Testis (tissue), 2 donors: ENCODE measurements at regions not wholly inside any gene's neighbourhood (a gene's known extent, or its start where the extent isn't known, plus 50 kb on each side); places are given as distances from the start of the nearest gene placed in this dataset.

Experiments
- DNase-seq: peaks from one replicate; pipeline ENCODE4 v3.0.0-alpha.2; 2019
- H3K27ac ChIP-seq, 2 donors: fragments of 200-600 bp; sonication (generic); one replicate each; pipeline ENCODE4 v1.5.1; 2019
- H3K27me3 ChIP-seq: fragments of 200-600 bp; sonication (generic); one replicate; pipeline ENCODE4 v1.5.1; 2019
- H3K36me3 ChIP-seq: fragments of 200-600 bp; sonication (generic); one replicate; pipeline ENCODE4 v1.5.1; 2017; ENCODE audit warnings: low read depth; ENCODE audit errors: missing control alignments
- H3K4me1 ChIP-seq: fragments of 200-600 bp; sonication (generic); one replicate; pipeline ENCODE4 v1.5.1; 2019
- H3K4me3 ChIP-seq, 2 donors: fragments of 200-600 bp; sonication (generic); one replicate each; pipeline ENCODE4 v1.5.1; 2017 to 2019
- H3K9me3 ChIP-seq: fragments of 200-600 bp; sonication (generic); one replicate; pipeline ENCODE4 v1.5.1; 2017
- POLR2A ChIP-seq: fragments of 450-650 bp; IDR thresholded peaks from one replicate; pipeline ENCODE4 v1.6.1; 2017; ENCODE audit warnings: antibody characterized with exemption, mild to moderate bottlenecking, moderate library complexity
- WGBS, 2 donors: methylation state at CpG; one replicate each; pipeline ENCODE4 v1.1.5; 2018; 5-methylcytosine and 5-hydroxymethylcytosine counted together
- intact Hi-C: fragments of 100-400 bp; cut with DNase I; formaldehyde crosslinking; loops from one replicate; pipeline ENCODE4 v1.15.1; 2023; ENCODE audit warnings: low total_unique reads
- TF ChIP-seq, protein P1 (sequence below), 3 experiments: fragments of 450-650 bp in 2 of 3; fragments of 200-600 bp in 1 of 3; sonication (generic) in 1 of 3; IDR thresholded peaks; one replicate each; pipeline ENCODE4 v1.5.1; 2016 to 2019; ENCODE audit warnings: antibody characterized with exemption in 3 of 3, mild to moderate bottlenecking in 2 of 3, moderate library complexity in 1 of 3

GRCh38 chr21:16663436-16663835 lies 849.4 kb upstream of the CXADR start:
- no peak for TF ChIP-seq POLR2A
- TF ChIP-seq, protein P1, sequence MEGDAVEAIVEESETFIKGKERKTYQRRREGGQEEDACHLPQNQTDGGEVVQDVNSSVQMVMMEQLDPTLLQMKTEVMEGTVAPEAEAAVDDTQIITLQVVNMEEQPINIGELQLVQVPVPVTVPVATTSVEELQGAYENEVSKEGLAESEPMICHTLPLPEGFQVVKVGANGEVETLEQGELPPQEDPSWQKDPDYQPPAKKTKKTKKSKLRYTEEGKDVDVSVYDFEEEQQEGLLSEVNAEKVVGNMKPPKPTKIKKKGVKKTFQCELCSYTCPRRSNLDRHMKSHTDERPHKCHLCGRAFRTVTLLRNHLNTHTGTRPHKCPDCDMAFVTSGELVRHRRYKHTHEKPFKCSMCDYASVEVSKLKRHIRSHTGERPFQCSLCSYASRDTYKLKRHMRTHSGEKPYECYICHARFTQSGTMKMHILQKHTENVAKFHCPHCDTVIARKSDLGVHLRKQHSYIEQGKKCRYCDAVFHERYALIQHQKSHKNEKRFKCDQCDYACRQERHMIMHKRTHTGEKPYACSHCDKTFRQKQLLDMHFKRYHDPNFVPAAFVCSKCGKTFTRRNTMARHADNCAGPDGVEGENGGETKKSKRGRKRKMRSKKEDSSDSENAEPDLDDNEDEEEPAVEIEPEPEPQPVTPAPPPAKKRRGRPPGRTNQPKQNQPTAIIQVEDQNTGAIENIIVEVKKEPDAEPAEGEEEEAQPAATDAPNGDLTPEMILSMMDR (IDR thresholded peaks at IDR 0.05): no peak
- WGBS, 2 donors: 52 to 62% methylated on average over 2 of the region's 2 CpGs
- intact Hi-C loops: no loop called here

DNA sequence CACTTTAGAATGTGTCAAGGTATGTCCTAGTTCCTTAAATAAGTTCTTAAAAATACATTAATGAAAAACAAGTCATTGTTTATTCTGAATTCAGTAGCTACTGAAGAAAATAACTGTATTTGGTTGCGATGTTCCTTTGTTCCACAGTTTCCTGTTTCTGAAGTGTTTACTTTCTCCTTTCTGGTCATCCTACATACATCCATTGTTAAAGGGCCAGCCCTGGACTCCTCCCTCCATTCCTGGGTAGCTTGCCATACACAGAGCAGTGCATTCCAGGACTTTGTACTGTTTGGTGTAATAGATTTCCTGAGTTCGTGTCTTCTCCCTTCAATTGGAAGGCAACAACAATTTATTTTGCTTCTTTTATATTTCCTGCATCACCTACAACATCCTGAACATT lies 845.4 kb upstream of the CXADR start:
- no peaks in the 10 kb centered on the region for H3K27me3 ChIP-seq
- H3K36me3 ChIP-seq: no peaks in the 10 kb centered on the region
- TF ChIP-seq, protein P1 (IDR thresholded peaks at IDR 0.05): no peak
- TF ChIP-seq POLR2A: no peak
- H3K27ac ChIP-seq: no peak overlapping the region
- intact Hi-C loops: no loop called here
- no peak overlapping the region for H3K4me3 ChIP-seq
- WGBS, 2 donors: 60 to 72% methylated on average over 2 of the region's 2 CpGs
- no peaks in the 10 kb centered on the region for H3K9me3 ChIP-seq
- H3K4me1 ChIP-seq: no peaks in the 10 kb centered on the region
- DNase-seq: no peak

More at GRCh38 chr21:16663436-16663835, 849.4 kb upstream of the CXADR start:
- Histone ChIP-seq H3K9me3 (no peaks in the 10 kb centered on the region), H3K27me3 (no peaks in the 10 kb centered on the region), H3K27ac (no peak overlapping the region), H3K4me3 (no peak overlapping the region), H3K36me3 (no peaks in the 10 kb centered on the region), H3K4me1 (no peaks in the 10 kb centered on the region)
- no peak for DNase-seq

GRCh38 chr21:16674949-16675348 lies 837.9 kb upstream of the CXADR start:
- Histone ChIP-seq H3K27ac (no peak overlapping the region), H3K4me3 (no peak overlapping the region), H3K4me1 (no peaks in the 10 kb centered on the region), H3K27me3 (no peaks in the 10 kb centered on the region), H3K9me3 (no peaks in the 10 kb centered on the region), H3K36me3 (no peaks in the 10 kb centered on the region)
- 78 to 86% methylated on average over 2 of the region's 2 CpGs for WGBS, 2 donors
- no peak for TF ChIP-seq POLR2A
- TF ChIP-seq, protein P1 (IDR thresholded peaks at IDR 0.05): no peak
- DNase-seq: no peak
- intact Hi-C loops: no loop called here

DNA sequence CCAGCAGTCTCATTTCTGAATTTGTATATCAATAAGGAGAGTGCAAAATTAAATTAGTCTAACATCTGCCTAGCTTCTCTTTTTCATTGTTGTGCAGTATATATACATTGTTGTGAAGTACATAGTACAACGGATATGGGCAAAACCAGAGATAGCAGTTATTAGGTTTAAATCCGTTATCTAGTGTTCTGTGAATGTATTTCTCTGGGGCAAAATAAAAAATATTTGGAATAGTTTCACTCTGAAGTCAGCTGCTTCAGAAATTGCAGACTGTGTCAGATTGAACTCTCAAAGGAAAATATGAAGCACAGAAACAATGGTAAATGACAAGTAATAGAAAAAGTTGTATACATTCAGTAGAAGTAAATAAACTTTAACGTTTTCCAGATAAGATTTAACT lies 836.5 kb upstream of the CXADR start:
- Histone ChIP-seq H3K36me3 (no peaks in the 10 kb centered on the region), H3K4me3 (no peak overlapping the region), H3K27me3 (no peaks in the 10 kb centered on the region), H3K27ac (no peak overlapping the region), H3K4me1 (no peaks in the 10 kb centered on the region), H3K9me3 (no peaks in the 10 kb centered on the region)
- WGBS, 2 donors: 47 to 55% methylated on average over 3 of the region's 3 CpGs
- intact Hi-C loops: no loop called here
- TF ChIP-seq POLR2A: no peak
- TF ChIP-seq, protein P1 (IDR thresholded peaks at IDR 0.05): no peak
- no peak for DNase-seq

DNA sequence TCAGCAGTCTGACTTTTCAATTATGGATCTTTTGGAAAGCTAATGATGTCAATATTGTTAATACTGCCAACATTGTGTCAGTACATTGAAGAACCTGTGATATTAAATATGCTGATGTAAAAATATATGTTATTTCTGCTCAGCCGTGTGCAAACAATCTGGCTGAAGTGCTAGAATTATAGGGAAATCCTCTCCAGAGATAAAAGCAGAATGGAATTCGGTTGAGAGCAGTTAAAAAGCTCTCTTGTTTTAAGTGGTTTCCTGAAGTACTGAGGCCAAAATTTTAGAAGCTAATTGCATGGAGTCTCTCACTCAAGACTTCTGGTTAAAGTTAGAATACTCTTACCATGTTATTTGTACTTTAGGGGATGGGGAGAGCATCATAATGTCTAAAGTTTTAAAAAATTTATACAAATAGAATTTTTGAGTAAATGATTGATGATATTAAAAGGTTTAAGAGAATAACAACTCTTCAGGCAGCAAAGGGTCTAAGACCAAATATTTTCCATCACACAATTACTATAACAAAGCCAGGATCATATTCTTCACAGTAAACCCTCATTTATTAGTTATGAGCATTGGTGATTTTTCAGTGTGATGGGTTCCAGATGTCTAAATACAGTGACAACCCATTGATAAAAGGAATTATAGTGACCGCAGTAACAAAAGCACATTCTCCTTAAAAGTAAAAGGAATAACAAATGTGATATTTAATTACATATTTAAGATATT lies 834.2 kb upstream of the CXADR start:
- H3K4me1 ChIP-seq: no peaks in the 10 kb centered on the region
- DNase-seq: no peak
- intact Hi-C loops: no loop called here
- no peak overlapping the region for H3K27ac ChIP-seq
- no peaks in the 10 kb centered on the region for H3K36me3 ChIP-seq
- H3K4me3 ChIP-seq: no peak overlapping the region
- H3K9me3 ChIP-seq: no peaks in the 10 kb centered on the region
- TF ChIP-seq, protein P1 (IDR thresholded peaks at IDR 0.05): no peak
- no peak for TF ChIP-seq POLR2A
- no peaks in the 10 kb centered on the region for H3K27me3 ChIP-seq
- WGBS, 2 donors: 52 to 60% methylated on average over 3 of the region's 3 CpGs
